HEK293 (cell line): ENCODE measurements at regions not wholly inside any gene's neighbourhood (a gene's known extent, or its start where the extent isn't known, plus 50 kb on each side); places are given as distances from the start of the nearest gene placed in this dataset.

Source experiments
- CTCF ChIA-PET: fragments of 350-600 bp; formaldehyde crosslinking; extraction: SDS; loops from one replicate; lab custom pipeline; 2021; ENCODE audit warnings: antibody characterized with exemption; lab: Yijun Ruan, JAX
- POLR2A ChIA-PET: fragments of 300-600 bp; formaldehyde crosslinking; extraction: SDS; loops from one replicate; lab custom pipeline; 2020; ENCODE audit warnings: antibody characterized with exemption, inconsistent platforms; lab: Yijun Ruan, JAX
- H3K27ac ChIP-seq: fragments of 200-500 bp; sonication (Bioruptor generic); 2 replicates; pipeline ENCODE4 v1.5.1; 2014; ENCODE audit warnings: low read depth, low read length, control low read depth, inconsistent platforms; ENCODE audit errors: extremely low read depth
- H3K36me3 ChIP-seq, 2 experiments: fragments of 200-500 bp in 1 of 2; sonication (Bioruptor generic) in 1 of 2; 1 replicate in 1 of 2; 2 replicates in 1 of 2; pipeline ENCODE4 v1.5.1; 2014 to 2017; ENCODE audit warnings: inconsistent platforms in 2 of 2, low read length in 2 of 2; ENCODE audit not compliant: control insufficient read depth in 2 of 2, insufficient read depth in 1 of 2
- H3K4me1 ChIP-seq: fragments of 200-500 bp; sonication (Bioruptor generic); 2 replicates; pipeline ENCODE4 v1.5.1; 2014; ENCODE audit warnings: mild to moderate bottlenecking, low read length, inconsistent platforms; ENCODE audit not compliant: control insufficient read depth, insufficient read depth
- H3K4me3 ChIP-seq: 2 replicates; pipeline ENCODE4 v1.5.1; 2011; ENCODE audit warnings: low read depth, mild to moderate bottlenecking, control low read depth, low read length, moderate library complexity
- H3K9me3 ChIP-seq: fragments of 200-500 bp; sonication (Bioruptor generic); 2 replicates; pipeline ENCODE4 v1.5.1; 2014; ENCODE audit warnings: low read depth, low read length, inconsistent platforms; ENCODE audit not compliant: control insufficient read depth, insufficient read depth
- MEIS1 ChIP-seq: sonication (generic); formaldehyde crosslinking; IDR thresholded peaks from 2 replicates; pipeline ENCODE4 v1.8.1; 2022; ENCODE audit warnings: missing genetic modification reagents, mild to moderate bottlenecking, borderline replicate concordance
- SP2 ChIP-seq: fragments of 450-650 bp; formaldehyde crosslinking; IDR thresholded peaks from 2 replicates; pipeline ENCODE4 v1.5.1; 2016; ENCODE audit warnings: missing biosample characterization, missing genetic modification characterization
- ZNF146 ChIP-seq: fragments of 450-650 bp; formaldehyde crosslinking; IDR thresholded peaks from 2 replicates; pipeline ENCODE4 v1.5.1; 2016; ENCODE audit warnings: missing biosample characterization, missing genetic modification characterization
- ZNF155 ChIP-seq: fragments of 450-650 bp; formaldehyde crosslinking; IDR thresholded peaks from 2 replicates; pipeline ENCODE4 v1.5.1; 2016; ENCODE audit warnings: missing biosample characterization, missing genetic modification characterization
- ZNF24 ChIP-seq: fragments of 450-650 bp; formaldehyde crosslinking; IDR thresholded peaks from 2 replicates; pipeline ENCODE4 v1.5.1; 2016; ENCODE audit warnings: missing biosample characterization, missing genetic modification characterization
- ZNF335 ChIP-seq: fragments of 450-650 bp; formaldehyde crosslinking; conservative IDR thresholded peaks from 2 replicates; pipeline ENCODE4 v1.5.1; 2016; ENCODE audit warnings: missing biosample characterization, missing genetic modification characterization
- ZNF510 ChIP-seq: fragments of 450-650 bp; formaldehyde crosslinking; IDR thresholded peaks from 2 replicates; pipeline ENCODE4 v1.5.1; 2018; ENCODE audit warnings: mild to moderate bottlenecking, missing genetic modification characterization, missing biosample characterization; ENCODE audit not compliant: insufficient replicate concordance
- ZNF530 ChIP-seq: fragments of 450-650 bp; formaldehyde crosslinking; IDR thresholded peaks from 2 replicates; pipeline ENCODE4 v1.5.1; 2016; ENCODE audit warnings: low read depth, missing biosample characterization, missing genetic modification characterization
- ZNF585B ChIP-seq: fragments of 450-650 bp; formaldehyde crosslinking; IDR thresholded peaks from 2 replicates; pipeline ENCODE4 v1.5.1; 2016; ENCODE audit warnings: missing biosample characterization, missing genetic modification characterization
- ZNF777 ChIP-seq: fragments of 450-650 bp; formaldehyde crosslinking; IDR thresholded peaks from 2 replicates; pipeline ENCODE4 v1.5.1; 2017; ENCODE audit warnings: missing biosample characterization, missing genetic modification characterization, borderline replicate concordance
- ZXDB ChIP-seq: fragments of 450-650 bp; formaldehyde crosslinking; IDR thresholded peaks from 2 replicates; pipeline ENCODE4 v1.5.1; 2016; ENCODE audit warnings: missing biosample characterization, missing genetic modification characterization
- TF ChIP-seq, protein P1 (sequence below): fragments of 450-650 bp; formaldehyde crosslinking; IDR thresholded peaks from 2 replicates; pipeline ENCODE4 v1.5.1; 2016; ENCODE audit warnings: missing biosample characterization, missing genetic modification characterization
- TF ChIP-seq, protein P2 (sequence below): fragments of 450-650 bp; IDR thresholded peaks from 2 replicates; pipeline ENCODE4 v1.5.1; 2018; ENCODE audit warnings: missing biosample characterization, missing genetic modification characterization
- TF ChIP-seq, protein P3 (sequence below): fragments of 450-650 bp; formaldehyde crosslinking; IDR thresholded peaks from 2 replicates; pipeline ENCODE4; 2016; ENCODE audit warnings: missing biosample characterization, missing genetic modification characterization
- TF ChIP-seq, protein P4 (sequence below): fragments of 450-650 bp; formaldehyde crosslinking; conservative IDR thresholded peaks from 2 replicates; pipeline ENCODE4 v1.5.1; 2016; ENCODE audit warnings: low read depth, missing biosample characterization, missing genetic modification characterization

DNA sequence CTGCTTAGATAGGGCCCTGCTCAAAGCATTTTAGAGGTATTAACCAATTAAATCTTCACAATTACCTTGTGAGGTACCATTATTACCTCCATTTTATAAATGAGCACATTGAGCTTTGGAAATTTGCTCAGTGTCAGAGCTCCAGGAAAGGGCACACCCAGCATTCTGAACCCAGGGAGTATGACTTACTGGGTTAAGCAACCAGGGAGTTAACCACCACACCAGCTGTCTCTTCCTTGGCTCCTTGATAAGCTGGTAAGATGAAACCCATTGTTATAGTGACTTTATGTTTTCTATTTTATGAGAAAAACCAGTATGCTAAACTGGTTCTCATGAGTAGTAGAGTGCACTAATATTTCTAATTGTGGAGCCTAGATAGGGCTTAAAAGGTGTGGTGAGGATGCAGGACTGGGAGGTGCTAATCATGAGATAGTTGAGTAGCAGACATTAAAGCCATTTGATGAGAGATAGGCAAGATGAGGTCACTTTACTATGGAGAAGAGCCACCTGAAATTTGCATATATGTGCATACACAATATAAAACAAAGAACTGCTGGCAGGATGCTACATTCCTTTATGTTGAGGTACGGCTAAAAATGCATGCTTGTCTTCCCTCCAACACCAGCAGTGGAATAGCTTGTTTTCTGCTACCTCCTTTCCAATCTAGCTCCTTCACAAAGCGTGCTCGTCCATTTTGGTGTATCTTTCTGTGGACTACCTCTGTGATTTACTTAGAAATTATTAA, 556.1 kb downstream of the SPRY1 start (continued):
- TF ChIP-seq, protein P1, sequence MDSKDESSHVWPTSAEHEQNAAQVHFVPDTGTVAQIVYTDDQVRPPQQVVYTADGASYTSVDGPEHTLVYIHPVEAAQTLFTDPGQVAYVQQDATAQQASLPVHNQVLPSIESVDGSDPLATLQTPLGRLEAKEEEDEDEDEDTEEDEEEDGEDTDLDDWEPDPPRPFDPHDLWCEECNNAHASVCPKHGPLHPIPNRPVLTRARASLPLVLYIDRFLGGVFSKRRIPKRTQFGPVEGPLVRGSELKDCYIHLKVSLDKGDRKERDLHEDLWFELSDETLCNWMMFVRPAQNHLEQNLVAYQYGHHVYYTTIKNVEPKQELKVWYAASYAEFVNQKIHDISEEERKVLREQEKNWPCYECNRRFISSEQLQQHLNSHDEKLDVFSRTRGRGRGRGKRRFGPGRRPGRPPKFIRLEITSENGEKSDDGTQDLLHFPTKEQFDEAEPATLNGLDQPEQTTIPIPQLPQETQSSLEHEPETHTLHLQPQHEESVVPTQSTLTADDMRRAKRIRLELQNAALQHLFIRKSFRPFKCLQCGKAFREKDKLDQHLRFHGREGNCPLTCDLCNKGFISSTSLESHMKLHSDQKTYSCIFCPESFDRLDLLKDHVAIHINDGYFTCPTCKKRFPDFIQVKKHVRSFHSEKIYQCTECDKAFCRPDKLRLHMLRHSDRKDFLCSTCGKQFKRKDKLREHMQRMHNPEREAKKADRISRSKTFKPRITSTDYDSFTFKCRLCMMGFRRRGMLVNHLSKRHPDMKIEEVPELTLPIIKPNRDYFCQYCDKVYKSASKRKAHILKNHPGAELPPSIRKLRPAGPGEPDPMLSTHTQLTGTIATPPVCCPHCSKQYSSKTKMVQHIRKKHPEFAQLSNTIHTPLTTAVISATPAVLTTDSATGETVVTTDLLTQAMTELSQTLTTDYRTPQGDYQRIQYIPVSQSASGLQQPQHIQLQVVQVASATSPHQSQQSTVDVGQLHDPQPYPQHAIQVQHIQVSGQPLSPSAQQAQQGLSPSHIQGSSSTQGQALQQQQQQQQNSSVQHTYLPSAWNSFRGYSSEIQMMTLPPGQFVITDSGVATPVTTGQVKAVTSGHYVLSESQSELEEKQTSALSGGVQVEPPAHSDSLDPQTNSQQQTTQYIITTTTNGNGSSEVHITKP (tag by site-specific recombination): no peak
- TF ChIP-seq, protein P2, sequence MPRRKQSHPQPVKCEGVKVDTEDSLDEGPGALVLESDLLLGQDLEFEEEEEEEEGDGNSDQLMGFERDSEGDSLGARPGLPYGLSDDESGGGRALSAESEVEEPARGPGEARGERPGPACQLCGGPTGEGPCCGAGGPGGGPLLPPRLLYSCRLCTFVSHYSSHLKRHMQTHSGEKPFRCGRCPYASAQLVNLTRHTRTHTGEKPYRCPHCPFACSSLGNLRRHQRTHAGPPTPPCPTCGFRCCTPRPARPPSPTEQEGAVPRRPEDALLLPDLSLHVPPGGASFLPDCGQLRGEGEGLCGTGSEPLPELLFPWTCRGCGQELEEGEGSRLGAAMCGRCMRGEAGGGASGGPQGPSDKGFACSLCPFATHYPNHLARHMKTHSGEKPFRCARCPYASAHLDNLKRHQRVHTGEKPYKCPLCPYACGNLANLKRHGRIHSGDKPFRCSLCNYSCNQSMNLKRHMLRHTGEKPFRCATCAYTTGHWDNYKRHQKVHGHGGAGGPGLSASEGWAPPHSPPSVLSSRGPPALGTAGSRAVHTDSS (tag by site-specific recombination): no peak
- no peak for TF ChIP-seq ZNF777

DNA sequence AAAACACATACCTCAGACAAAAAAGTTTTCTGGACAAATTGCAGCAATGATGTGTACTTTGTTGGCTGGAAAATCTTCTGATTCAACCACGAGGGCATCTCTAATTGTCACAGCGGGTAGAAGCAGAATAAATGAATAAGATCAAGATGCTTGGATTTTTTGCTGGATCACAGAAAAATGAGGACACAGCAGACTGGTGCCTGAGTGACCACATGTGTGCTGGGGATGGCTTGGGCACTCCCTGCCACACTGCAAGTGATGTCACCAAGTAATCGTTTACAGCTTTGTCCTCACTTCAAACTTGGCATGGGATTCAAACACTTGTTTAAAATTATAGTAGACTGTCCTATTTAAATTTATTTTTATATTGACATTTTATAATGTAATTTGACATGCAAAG, 557.0 kb downstream of the SPRY1 start:
- Histone ChIP-seq H3K9me3 (no peaks in the 10 kb centered on the region), H3K4me3 (no peak overlapping the region), H3K4me1 (no peaks in the 10 kb centered on the region), H3K27ac (no peak overlapping the region), H3K36me3 (no peaks in the 10 kb centered on the region)
- POLR2A ChIA-PET: no interaction called here
- TF ChIP-seq SP2 (tag by site-specific recombination) (no peak), ZNF335 (tag by site-specific recombination) (no peak), ZNF530 (tag by site-specific recombination) (no peak), ZNF585B (tag by site-specific recombination) (no peak), ZNF155 (no peak), ZNF24 (no peak), ZNF510 (no peak), MEIS1 (CRISPR knock-in tag) (no peak), ZXDB (tag by site-specific recombination) (no peak), ZNF146 (tag by site-specific recombination) (no peak)
- TF ChIP-seq, protein P3, sequence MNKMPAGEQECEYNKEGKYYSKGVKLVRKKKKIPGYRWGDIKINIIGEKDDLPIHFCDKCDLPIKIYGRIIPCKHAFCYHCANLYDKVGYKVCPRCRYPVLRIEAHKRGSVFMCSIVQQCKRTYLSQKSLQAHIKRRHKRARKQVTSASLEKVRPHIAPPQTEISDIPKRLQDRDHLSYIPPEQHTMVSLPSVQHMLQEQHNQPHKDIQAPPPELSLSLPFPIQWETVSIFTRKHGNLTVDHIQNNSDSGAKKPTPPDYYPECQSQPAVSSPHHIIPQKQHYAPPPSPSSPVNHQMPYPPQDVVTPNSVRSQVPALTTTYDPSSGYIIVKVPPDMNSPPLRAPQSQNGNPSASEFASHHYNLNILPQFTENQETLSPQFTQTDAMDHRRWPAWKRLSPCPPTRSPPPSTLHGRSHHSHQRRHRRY (tag by site-specific recombination): no peak
- TF ChIP-seq, protein P4, sequence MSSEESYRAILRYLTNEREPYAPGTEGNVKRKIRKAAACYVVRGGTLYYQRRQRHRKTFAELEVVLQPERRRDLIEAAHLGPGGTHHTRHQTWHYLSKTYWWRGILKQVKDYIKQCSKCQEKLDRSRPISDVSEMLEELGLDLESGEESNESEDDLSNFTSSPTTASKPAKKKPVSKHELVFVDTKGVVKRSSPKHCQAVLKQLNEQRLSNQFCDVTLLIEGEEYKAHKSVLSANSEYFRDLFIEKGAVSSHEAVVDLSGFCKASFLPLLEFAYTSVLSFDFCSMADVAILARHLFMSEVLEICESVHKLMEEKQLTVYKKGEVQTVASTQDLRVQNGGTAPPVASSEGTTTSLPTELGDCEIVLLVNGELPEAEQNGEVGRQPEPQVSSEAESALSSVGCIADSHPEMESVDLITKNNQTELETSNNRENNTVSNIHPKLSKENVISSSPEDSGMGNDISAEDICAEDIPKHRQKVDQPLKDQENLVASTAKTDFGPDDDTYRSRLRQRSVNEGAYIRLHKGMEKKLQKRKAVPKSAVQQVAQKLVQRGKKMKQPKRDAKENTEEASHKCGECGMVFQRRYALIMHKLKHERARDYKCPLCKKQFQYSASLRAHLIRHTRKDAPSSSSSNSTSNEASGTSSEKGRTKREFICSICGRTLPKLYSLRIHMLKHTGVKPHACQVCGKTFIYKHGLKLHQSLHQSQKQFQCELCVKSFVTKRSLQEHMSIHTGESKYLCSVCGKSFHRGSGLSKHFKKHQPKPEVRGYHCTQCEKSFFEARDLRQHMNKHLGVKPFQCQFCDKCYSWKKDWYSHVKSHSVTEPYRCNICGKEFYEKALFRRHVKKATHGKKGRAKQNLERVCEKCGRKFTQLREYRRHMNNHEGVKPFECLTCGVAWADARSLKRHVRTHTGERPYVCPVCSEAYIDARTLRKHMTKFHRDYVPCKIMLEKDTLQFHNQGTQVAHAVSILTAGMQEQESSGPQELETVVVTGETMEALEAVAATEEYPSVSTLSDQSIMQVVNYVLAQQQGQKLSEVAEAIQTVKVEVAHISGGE (tag by site-specific recombination): no peak
- CTCF ChIA-PET: no interaction called here
